Lower leg skin (tissue), 3 donors: ENCODE measurements at regions not wholly inside any gene's neighbourhood (a gene's known extent, or its start where the extent isn't known, plus 50 kb on each side); places are given as distances from the start of the nearest gene placed in this dataset.

Source experiments
- POLR2A ChIP-seq, 2 donors: fragments of 450-650 bp; IDR thresholded peaks; one replicate each; pipeline ENCODE4 v1.6.1; 2016 to 2017; ENCODE audit warnings: antibody characterized with exemption in 2 of 2, mild to moderate bottlenecking in 1 of 2, moderate library complexity in 1 of 2
- TF ChIP-seq, protein P1 (sequence below), 3 donors: fragments of 450-650 bp; IDR thresholded peaks; one replicate each; pipeline ENCODE4 v1.5.1; 2016; ENCODE audit warnings: antibody characterized with exemption in 3 of 3, mild to moderate bottlenecking in 3 of 3, moderate library complexity in 2 of 3

- TF ChIP-seq, protein P1, sequence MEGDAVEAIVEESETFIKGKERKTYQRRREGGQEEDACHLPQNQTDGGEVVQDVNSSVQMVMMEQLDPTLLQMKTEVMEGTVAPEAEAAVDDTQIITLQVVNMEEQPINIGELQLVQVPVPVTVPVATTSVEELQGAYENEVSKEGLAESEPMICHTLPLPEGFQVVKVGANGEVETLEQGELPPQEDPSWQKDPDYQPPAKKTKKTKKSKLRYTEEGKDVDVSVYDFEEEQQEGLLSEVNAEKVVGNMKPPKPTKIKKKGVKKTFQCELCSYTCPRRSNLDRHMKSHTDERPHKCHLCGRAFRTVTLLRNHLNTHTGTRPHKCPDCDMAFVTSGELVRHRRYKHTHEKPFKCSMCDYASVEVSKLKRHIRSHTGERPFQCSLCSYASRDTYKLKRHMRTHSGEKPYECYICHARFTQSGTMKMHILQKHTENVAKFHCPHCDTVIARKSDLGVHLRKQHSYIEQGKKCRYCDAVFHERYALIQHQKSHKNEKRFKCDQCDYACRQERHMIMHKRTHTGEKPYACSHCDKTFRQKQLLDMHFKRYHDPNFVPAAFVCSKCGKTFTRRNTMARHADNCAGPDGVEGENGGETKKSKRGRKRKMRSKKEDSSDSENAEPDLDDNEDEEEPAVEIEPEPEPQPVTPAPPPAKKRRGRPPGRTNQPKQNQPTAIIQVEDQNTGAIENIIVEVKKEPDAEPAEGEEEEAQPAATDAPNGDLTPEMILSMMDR (IDR thresholded peaks at IDR 0.05), result no peak
- no peak for TF ChIP-seq POLR2A (IDR thresholded peaks at IDR 0.05)
These were observed 101.8 kb upstream of the KMT2C start for GRCh38 chr7:152537639-152538038.
